NCI-H82 treated with DMSO at 0.1 percent for 48 hours (cell line): ENCODE measurements at regions not wholly inside any gene's neighbourhood (a gene's known extent, or its start where the extent isn't known, plus 50 kb on each side); places are given as distances from the start of the nearest gene placed in this dataset.

Source experiments
- DNase-seq: peaks from one replicate; lab custom pipeline; 2025; ENCODE audit not compliant: unreplicated experiment; lab: John Stamatoyannopoulos, UW

DNA sequence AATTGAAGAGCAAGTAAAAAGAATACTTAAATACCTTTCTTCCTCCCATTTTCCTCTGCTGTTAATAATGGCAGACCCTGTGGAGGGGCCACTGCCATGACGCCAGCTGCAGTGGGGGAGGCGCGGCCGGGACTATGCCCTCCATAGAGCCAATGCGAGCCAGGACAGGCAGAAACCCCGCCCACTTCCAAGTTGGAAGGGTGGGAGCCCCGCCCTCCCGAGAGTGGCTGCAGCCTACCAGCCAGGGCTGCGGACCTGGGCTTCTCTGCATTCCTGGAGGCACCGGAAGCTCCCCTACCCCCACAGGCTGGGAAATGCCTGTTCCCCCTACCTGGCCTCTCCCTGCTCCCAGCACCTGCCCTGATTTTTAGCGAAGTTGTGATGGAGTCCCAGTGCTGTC is 439.4 kb upstream of the CDH19 start:
- DNase-seq, result no peak

DNA sequence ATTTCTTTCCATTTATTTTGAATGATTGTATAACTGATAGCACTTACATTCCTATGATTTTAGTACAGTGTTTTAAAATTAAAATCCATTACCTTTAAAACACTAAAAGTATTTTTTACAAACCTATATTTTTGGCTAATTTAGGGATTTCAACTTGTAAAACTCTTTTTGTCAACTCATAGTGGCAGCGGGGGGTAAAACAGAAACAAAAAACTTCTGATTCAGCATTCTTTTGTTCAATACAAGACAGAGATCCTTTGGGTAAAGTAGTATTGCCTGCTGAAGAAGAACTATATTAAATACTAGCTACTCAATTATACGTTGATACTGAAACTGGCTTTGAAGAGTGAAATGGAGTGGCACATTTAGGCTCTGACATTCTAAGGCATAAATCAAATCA is 437.4 kb upstream of the CDH19 start:
- no peak for DNase-seq

DNA sequence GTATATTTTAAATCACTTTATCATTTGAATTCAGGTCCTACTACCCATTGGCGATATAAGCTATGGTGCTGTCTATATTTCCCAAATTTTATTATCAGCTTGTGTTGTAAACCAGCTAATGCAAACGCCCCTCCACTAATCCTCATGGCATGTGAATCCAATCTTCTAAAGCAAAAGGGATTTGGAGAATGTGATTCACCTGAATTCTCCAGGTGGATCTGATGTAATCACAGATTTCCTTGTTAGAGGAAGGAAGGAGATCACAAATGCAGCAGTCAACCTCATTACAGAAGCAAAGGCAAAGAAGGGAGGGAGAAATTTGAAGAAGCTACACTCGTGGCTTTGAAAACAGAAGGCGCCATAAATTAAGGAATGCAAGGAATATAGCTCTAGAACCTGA is 431.1 kb upstream of the CDH19 start:
- no peak for DNase-seq

GRCh38 chr18:67023059-67023458 is 419.2 kb upstream of the CDH19 start:
- no peak for DNase-seq

GRCh38 chr18:67010919-67011318 is 407.0 kb upstream of the CDH19 start:
- no peak for DNase-seq

DNA sequence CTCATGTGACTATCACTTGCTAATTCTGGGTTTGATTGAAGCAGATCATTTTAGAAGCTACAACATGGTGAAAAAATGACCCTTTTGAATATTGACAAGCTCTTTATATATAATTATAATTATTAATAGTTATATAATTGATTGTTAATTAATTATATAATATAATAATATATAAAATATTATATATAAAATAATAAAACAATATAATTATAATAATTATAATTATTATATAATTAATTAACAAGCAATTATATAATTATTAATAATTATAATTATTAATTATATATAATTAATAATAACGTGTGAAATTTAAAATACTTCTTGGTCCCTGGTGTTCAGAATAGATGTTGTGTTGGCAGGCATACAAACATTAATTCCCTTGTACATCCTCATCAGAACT is 404.1 kb upstream of the CDH19 start:
- no peak for DNase-seq

DNA sequence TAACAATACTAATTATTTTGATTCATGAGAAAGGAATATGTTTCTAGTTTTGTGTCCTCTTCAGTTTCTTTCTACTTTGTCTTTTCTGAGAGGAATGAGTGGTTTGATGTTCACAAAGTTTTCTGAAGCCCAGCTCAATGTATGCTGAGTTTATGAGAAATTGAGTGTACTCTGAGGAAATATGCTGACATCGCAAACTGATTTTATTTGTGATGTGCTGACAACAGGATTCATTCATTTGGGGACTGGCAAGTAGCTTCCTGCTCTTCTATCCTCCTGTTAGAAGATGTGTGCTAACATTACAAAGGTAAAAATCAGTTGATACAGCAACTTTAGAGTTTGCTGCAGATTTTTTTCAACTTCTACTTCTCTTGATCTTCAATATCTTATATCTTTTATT is 403.2 kb upstream of the CDH19 start:
- DNase-seq, result no peak

- no peak for DNase-seq
Observed at GRCh38 chr18:67001052-67001451, 397.2 kb upstream of the CDH19 start.

GRCh38 chr18:66999003-66999402 is 395.1 kb upstream of the CDH19 start:
- DNase-seq, result no peak

- no peak for DNase-seq
Observed at GRCh38 chr18:66995270-66995669, 391.4 kb upstream of the CDH19 start.

- no peak for DNase-seq
Observed at GRCh38 chr18:66994790-66995189, 390.9 kb upstream of the CDH19 start.

GRCh38 chr18:66993492-66993891 is 389.6 kb upstream of the CDH19 start:
- DNase-seq, result no peak

DNA sequence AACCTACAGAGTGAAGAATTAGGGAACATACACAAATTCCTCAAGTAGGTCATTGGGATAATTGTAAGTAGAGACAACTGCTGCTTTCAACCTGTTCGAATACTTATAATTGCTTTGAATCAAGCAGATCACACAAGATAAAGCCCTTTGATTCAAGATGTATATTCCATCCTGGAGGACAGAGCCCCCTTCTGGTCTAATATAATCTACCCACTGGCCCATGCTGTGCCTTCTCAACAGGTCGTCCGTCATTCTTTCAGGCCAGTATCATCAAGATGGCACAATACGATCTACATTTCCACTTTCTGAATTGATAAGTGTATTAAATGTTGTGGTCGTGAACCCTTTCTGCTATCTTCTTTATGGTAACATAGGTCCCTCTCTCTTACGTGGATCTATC is 387.0 kb upstream of the CDH19 start:
- DNase-seq, result no peak

DNA sequence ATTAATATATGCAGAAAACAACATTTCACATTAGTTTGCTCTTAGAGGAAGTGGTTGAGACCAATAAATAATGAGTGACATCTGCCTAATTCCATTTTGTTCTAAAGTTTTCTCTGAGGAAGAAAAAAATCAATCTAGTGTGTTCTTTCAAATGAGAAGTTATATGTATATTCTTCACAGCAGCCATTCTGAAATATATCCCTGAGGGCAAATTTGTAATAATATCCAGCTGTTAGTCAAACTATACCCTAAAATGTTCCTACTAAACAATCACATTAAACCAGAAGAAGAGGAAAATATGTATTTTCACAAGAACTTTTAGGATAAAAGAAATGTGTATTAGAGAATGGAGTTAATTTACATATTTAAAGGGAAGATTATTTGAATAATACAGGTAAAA is 375.1 kb upstream of the CDH19 start:
- no peak for DNase-seq

DNA sequence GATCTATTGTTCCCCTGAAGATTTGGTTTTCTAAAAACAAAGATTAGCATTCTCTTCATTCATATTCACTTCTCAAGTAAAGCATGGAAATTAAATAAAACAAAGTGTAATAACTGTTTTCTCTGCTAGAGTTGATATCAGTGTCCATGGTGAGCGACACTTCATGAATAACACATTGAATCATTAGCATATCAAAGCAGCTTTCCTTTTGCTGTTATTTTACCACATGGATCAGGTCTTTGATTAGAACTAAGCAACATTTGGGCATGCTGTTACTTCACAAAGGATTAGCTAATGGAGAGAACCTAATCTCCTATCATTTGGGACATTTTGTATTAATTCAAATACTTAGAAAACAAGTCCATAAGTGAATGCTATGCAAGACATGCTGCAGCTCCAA is 368.8 kb upstream of the CDH19 start:
- no peak for DNase-seq

- no peak for DNase-seq
Observed at GRCh38 chr18:66971960-66972359, 368.1 kb upstream of the CDH19 start.

- DNase-seq, result peak; percentile 96
Observed at GRCh38 chr18:66966171-66966570, 362.3 kb upstream of the CDH19 start.

DNA sequence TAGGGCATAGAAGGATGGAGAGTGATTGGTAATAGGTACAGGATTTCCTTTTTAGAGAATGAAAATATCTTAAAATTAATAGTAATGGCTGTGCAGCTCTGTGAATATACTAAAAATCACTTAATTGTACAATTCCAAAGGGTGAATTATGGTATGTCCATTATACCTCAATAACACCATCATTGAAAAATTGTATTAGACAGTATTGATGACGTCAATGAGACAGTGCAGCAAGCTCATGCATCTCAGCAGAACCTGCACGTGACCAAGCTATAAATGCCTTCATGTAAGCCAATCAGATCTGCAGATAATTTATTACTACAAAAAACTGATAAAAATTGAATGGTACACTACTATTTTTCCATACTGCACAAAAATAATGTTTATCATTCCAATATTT is 354.4 kb upstream of the CDH19 start:
- no peak for DNase-seq

- no peak for DNase-seq
Observed at GRCh38 chr18:66951750-66952149, 347.9 kb upstream of the CDH19 start.

DNA sequence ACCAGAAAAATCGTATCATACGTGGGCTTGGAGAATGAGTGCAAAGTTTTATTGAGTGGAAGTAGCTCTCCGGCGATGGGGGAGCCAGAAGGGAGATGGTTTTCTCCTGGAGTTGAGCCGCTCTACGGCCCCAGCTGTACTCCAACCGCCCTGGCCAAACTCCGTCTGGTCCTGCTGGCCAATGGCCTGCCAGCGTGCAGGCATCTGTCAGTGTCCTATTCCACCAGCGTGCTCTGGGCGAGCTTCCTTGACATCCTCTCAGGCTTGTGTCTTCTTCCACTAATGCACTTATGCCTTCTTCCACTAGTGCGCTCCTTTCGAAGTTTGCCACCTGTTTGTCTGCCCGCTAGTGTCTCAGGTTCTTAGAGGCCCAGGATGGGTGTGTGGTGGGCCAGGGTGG is 345.5 kb upstream of the CDH19 start:
- no peak for DNase-seq

DNA sequence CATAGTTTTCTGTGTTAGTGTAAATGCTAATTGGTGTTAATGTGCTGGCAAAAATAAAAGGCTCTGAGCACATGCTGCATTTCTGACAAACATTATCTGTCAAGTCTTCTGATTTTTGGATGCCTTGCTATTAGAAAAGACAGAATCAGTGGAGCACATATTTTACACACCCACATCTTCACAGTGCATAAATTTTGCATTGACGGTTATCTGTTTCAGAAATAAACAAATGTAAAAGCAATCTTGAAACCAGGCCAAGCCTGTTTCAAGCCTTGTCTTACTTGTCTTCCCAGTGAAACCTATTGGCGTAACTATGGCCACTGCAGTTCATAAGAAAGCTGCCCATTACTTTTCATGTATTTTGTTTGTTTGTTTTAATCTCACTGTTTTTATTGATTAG is 333.7 kb upstream of the CDH19 start:
- DNase-seq, result no peak

- DNase-seq, result no peak
Observed at GRCh38 chr18:66931010-66931409, 327.1 kb upstream of the CDH19 start.

DNA sequence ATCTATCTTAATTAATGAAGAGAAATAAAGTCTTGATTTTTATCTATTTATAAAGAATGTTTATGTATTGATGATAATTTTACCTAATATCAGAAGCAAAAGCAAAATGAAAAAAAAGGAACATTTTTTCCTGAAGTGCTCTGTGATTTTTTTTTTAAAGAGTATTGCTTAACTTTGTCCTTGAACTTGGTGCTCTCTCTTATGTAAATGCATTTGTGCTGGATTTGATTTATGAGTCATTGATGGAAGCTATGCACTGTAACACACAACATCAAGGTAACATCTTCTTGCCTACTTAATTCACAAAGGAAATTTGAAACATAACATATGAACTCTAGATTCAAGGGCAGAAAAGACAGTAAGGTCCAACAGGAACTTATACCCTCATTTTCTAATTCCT is 312.9 kb upstream of the CDH19 start:
- no peak for DNase-seq

DNA sequence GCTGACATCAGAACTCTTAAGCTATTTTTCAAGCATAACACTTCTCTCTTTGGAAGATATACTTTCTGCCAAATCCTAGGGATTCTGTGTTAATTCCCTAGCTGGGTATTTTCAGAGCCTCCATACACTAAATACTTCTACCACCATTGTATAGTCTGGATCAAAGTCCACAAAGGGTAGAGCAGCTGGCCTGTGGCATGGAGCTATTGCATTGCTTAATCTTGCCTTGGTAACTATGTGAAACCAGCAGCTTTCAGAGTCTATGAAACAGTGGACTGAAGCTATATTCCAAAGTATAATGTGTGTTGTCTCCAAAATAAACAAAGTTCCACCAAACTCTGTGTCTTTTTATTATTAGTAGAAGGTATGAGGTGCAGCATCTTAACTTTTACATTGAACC is 296.9 kb upstream of the CDH19 start:
- no peak for DNase-seq
